PC-9 (cell line): ENCODE measurements at regions not wholly inside any gene's neighbourhood (a gene's known extent, or its start where the extent isn't known, plus 50 kb on each side); places are given as distances from the start of the nearest gene placed in this dataset.

Experiments
- BruUV-seq: library from RNA; stranded (reverse); fragments of 400-500 nt; replicated peaks from 2 replicates; lab custom pipeline; 2021; lab: Mats Ljungman, UMichigan
- CTCF ChIA-PET: fragments of 300-600 bp; sonication (Branson Sonifier 250); formaldehyde crosslinking; loops from one replicate; lab custom pipeline; 2022; ENCODE audit warnings: antibody characterized with exemption; lab: Charles Lee
- POLR2A ChIA-PET: fragments of 300-600 bp; sonication (Branson Sonifier 250); formaldehyde crosslinking; loops from one replicate; lab custom pipeline; 2022; ENCODE audit warnings: antibody characterized with exemption; ENCODE audit not compliant: unreplicated experiment; lab: Charles Lee
- DNase-seq, 2 experiments: peaks; one replicate each; pipeline versions ENCODE4 v3.0.0 to v3.0.0-alpha.2; 2015 to 2022; ENCODE audit warnings: mixed read lengths in 1 of 2
- H2AFZ ChIP-seq: fragments of 200-600 bp; sonication (generic); 2 replicates; pipeline ENCODE4 v1.8.1; 2017; ENCODE audit warnings: antibody characterized with exemption
- H3F3A ChIP-seq: fragments of 200-600 bp; sonication (generic); 2 replicates; pipeline ENCODE4 v1.8.1; 2017; ENCODE audit warnings: antibody characterized with exemption, mild to moderate bottlenecking, low read depth; ENCODE audit not compliant: insufficient read depth
- H3K27ac ChIP-seq: fragments of 200-600 bp; sonication (generic); 2 replicates; pipeline ENCODE4 v1.6.1; 2016; ENCODE audit warnings: mixed run types
- H3K27me3 ChIP-seq: fragments of 200-600 bp; sonication (generic); 2 replicates; pipeline ENCODE4 v1.6.1; 2016; ENCODE audit warnings: low read depth, mixed run types; ENCODE audit not compliant: insufficient read depth
- H3K36me3 ChIP-seq: fragments of 200-600 bp; sonication (generic); 2 replicates; pipeline ENCODE4 v1.6.1; 2016; ENCODE audit warnings: low read depth, mixed run types
- H3K4me1 ChIP-seq: fragments of 200-600 bp; sonication (generic); replicated peaks from 2 replicates; pipeline ENCODE4 v1.6.1; 2016; ENCODE audit warnings: mixed run types; ENCODE audit not compliant: insufficient read depth
- H3K4me2 ChIP-seq: fragments of 200-600 bp; sonication (generic); 2 replicates; pipeline ENCODE4 v1.6.1; 2017; ENCODE audit warnings: mixed run types
- H3K4me3 ChIP-seq: fragments of 200-600 bp; sonication (generic); 2 replicates; pipeline ENCODE4 v1.6.1; 2016; ENCODE audit warnings: mixed run types
- H3K79me2 ChIP-seq: fragments of 200-600 bp; sonication (generic); 2 replicates; pipeline ENCODE4 v1.6.1; 2017; ENCODE audit warnings: low read depth, mixed run types
- H3K9me2 ChIP-seq: fragments of 200-600 bp; sonication (generic); 2 replicates; pipeline ENCODE4 v1.8.1; 2017; ENCODE audit warnings: mild to moderate bottlenecking; ENCODE audit not compliant: insufficient read depth
- H3K9me3 ChIP-seq: fragments of 200-600 bp; sonication (generic); 2 replicates; pipeline ENCODE4 v1.8.1; 2016; ENCODE audit warnings: low read depth; ENCODE audit not compliant: insufficient read depth
- H4K20me1 ChIP-seq: fragments of 200-600 bp; sonication (generic); 2 replicates; pipeline ENCODE4 v1.8.1; 2017; ENCODE audit not compliant: insufficient read depth
- EZH2 ChIP-seq: fragments of 200-600 bp; sonication (generic); IDR thresholded peaks from 2 replicates; pipeline ENCODE4 v1.8.0; 2017; ENCODE audit warnings: antibody characterized with exemption, low read depth
- intact Hi-C: fragments of 100-400 bp; cut with micrococcal nuclease; formaldehyde crosslinking; loops from one replicate; pipeline ENCODE4 v1.10.0; 2022; ENCODE audit not compliant: unreplicated experiment
- TF ChIP-seq, protein P1 (sequence below): fragments of 200-600 bp; sonication (generic); conservative IDR thresholded peaks from 2 replicates; pipeline ENCODE4 v1.6.1; 2017; ENCODE audit warnings: mixed run types, antibody characterized with exemption, mild to moderate bottlenecking, moderate library complexity

DNA sequence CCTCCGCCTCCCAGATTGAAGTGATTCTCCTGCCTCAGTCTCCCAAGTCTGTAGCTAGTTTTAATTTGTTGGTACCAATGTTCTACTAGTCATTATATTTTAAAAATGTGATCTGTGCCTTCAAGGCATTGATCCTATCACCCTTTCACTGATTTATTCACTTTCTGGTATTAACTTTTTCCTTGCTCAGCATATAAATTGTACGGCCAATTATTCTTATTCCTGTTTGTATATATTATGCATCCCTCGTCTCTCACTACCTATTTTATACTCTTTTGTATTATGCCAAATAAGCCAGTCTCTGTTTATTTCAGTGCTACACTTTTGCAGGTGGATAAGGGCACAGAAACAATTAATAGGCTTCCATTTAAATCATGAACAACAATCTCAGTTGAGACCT is 620.2 kb upstream of the BCHE start:
- H3K4me3 ChIP-seq = no peak overlapping the region
- intact Hi-C loops = no loop called here
- no peak overlapping the region for H3K27ac ChIP-seq
- no peaks in the 10 kb centered on the region; the same call in 1 of the 2 replicates for H3K9me2 ChIP-seq
- no peak overlapping the region for H2AFZ ChIP-seq
- no TSS peak for BruUV-seq
- H3K79me2 ChIP-seq = no peaks in the 10 kb centered on the region
- H4K20me1 ChIP-seq = no peaks in the 10 kb centered on the region
- ChIA-PET CTCF (no interaction called here), POLR2A (no interaction called here)
- 0 out of 2 replicates have a peak, but pooled peaks cover 11% of the 10 kb centered on the region for H3K4me1 ChIP-seq
- no peaks in the 10 kb centered on the region for H3K36me3 ChIP-seq
- H3F3A ChIP-seq = no peaks in the 10 kb centered on the region
- no peak for TF ChIP-seq EZH2
- TF ChIP-seq, protein P1, sequence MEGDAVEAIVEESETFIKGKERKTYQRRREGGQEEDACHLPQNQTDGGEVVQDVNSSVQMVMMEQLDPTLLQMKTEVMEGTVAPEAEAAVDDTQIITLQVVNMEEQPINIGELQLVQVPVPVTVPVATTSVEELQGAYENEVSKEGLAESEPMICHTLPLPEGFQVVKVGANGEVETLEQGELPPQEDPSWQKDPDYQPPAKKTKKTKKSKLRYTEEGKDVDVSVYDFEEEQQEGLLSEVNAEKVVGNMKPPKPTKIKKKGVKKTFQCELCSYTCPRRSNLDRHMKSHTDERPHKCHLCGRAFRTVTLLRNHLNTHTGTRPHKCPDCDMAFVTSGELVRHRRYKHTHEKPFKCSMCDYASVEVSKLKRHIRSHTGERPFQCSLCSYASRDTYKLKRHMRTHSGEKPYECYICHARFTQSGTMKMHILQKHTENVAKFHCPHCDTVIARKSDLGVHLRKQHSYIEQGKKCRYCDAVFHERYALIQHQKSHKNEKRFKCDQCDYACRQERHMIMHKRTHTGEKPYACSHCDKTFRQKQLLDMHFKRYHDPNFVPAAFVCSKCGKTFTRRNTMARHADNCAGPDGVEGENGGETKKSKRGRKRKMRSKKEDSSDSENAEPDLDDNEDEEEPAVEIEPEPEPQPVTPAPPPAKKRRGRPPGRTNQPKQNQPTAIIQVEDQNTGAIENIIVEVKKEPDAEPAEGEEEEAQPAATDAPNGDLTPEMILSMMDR = no peak
- no peaks in the 10 kb centered on the region for H3K27me3 ChIP-seq
- no peaks in the 10 kb centered on the region; the same call in 1 of the 2 replicates for H3K9me3 ChIP-seq
- no peak for DNase-seq
- no peak overlapping the region for H3K4me2 ChIP-seq

DNA sequence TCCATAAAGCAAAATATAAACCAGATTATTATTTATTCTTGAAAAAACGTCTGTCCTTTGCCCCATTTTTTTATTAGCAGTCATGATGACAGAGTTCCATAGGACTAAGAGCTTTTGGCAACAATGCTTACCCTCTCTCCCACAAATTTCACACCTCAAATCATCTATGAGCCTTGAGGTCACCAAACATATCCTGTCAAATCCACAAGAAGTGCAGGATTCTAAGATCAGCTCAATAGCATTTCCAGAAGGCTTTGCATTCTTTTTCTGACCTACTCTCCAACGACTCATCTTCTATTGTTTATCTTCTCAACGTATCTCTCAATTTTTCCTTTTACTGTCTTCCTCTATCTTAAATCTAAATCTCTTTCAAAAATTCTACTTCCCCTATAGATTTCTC is 619.1 kb upstream of the BCHE start:
- BruUV-seq = no TSS peak
- no peaks in the 10 kb centered on the region for H3F3A ChIP-seq
- TF ChIP-seq EZH2 = no peak
- TF ChIP-seq, protein P1 = no peak
- DNase-seq = no peak
- peak overlapping the region; percentile 48; the same call in 1 of the 2 replicates for H2AFZ ChIP-seq
- no peaks in the 10 kb centered on the region; the same call in 1 of the 2 replicates for H3K9me3 ChIP-seq
- no peaks in the 10 kb centered on the region for H3K27me3 ChIP-seq
- H3K9me2 ChIP-seq = no peaks in the 10 kb centered on the region; the same call in 1 of the 2 replicates
- H4K20me1 ChIP-seq = no peaks in the 10 kb centered on the region
- intact Hi-C loops = no loop called here
- H3K4me1 ChIP-seq = 0 out of 2 replicates have a peak, but pooled peaks cover 11% of the 10 kb centered on the region
- no peaks in the 10 kb centered on the region for H3K36me3 ChIP-seq
- ChIA-PET POLR2A (no interaction called here), CTCF (no interaction called here)
- H3K4me2 ChIP-seq = no peak overlapping the region; the same call in 1 of the 2 replicates
- H3K27ac ChIP-seq = no peak overlapping the region
- no peaks in the 10 kb centered on the region for H3K79me2 ChIP-seq
- no peak overlapping the region for H3K4me3 ChIP-seq

DNA sequence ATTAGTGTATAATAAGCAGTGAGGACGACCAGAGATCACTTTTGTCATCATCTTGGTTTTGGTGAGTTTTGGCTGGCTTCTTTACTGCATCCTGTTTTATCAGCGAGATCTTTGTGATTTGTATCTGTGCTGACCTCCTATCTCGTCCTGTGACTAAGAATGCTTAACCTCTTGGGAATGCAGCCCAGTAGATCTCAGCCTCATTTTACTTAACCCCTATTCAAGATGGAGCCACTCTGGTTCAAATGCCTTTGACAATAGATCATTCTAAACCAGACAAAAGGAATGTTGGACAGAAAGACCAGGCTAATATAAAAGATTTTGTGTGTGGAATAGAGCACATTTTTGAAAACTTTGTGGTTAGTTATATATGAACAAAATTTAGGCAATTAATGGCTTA is 618.5 kb upstream of the BCHE start:
- no peaks in the 10 kb centered on the region; the same call in 1 of the 2 replicates for H3K9me3 ChIP-seq
- intact Hi-C loops = no loop called here
- H3F3A ChIP-seq = no peaks in the 10 kb centered on the region
- 0 out of 2 replicates have a peak, but pooled peaks cover 11% of the 10 kb centered on the region for H3K4me1 ChIP-seq
- POLR2A ChIA-PET = no interaction called here
- no peak overlapping the region; the same call in 1 of the 2 replicates for H3K4me2 ChIP-seq
- no peaks in the 10 kb centered on the region for H4K20me1 ChIP-seq
- no peaks in the 10 kb centered on the region for H3K36me3 ChIP-seq
- BruUV-seq = no TSS peak
- no peaks in the 10 kb centered on the region; the same call in 1 of the 2 replicates for H3K9me2 ChIP-seq
- no peaks in the 10 kb centered on the region for H3K27me3 ChIP-seq
- DNase-seq = no peak
- H3K27ac ChIP-seq = no peak overlapping the region
- CTCF ChIA-PET = no interaction called here
- H3K79me2 ChIP-seq = no peaks in the 10 kb centered on the region
- H3K4me3 ChIP-seq = no peak overlapping the region
- TF ChIP-seq EZH2 = no peak
- TF ChIP-seq, protein P1 = no peak
- H2AFZ ChIP-seq = 0 out of 2 replicates have a peak overlapping the region, but pooled peaks have one; percentile 48
